ENCODE measurements at regions not wholly inside any gene's neighbourhood (a gene's known extent, or its start where the extent isn't known, plus 50 kb on each side); places are given as distances from the start of the nearest gene placed in this dataset.

DNA sequence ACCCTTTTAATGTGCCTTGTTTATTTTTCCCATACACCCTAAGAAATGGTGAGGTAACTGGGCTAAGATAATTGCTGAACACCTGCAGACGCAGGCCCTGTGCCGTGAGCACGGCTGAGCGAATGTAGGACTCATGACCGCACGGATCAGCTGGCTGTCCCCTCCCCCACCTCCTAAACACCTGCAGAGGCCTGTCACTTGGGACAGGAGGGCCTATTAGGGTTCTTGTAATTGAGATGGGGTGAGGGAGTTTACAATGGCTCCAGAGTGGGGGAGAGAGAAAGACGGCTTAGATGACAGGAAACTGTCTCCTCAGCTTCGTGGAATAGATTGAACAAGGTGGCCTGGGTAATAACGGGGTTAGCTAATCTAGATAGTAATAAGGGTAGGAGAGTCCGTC lies 291.7 kb upstream of the HABP2 start:
- no peak for DNase-seq

GRCh38 chr10:113261611-113262091 lies 291.2 kb upstream of the HABP2 start:
- no peak for DNase-seq

DNA sequence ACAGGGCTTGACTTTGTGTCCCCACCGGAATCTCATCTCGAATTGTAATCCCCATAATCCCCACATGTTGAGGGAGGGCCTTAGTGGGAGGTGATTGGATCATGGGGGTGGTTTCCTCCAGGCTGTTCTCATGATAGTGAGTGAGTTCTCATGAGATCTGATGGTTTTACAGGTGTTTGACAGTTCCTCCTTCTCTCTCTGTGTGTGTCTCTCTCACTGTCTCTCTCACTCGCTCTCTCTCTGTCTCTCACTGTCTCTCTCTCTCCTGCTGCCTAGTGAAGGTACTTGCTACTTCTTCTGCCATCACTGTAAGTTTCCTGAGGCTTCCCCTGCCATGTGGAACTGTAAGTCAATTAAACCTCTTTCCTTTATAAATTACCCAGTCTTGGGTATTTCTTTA lies 289.8 kb upstream of the HABP2 start:
- DNase-seq, result no peak

GRCh38 chr10:113264333-113265131 lies 288.3 kb upstream of the HABP2 start:
- DNase-seq, result no peak

DNA sequence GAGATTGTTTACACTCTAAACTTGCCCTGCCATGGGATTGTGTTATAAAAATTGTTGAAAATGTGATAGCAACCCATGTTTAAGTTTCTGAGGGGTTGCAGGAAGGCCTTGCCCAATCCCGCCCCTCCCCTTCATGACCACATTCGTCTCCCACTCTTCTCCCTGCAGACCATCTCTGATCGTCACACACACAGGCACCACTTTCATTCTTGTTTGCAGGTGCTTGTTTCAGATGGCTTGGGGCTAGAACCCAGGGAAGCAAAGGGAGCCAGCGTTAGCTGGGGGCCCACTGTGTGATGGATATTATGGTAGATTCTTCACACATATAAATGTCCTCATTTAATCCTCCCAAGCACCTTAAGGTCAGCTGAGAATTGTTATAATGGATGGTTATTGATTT lies 286.7 kb upstream of the HABP2 start:
- no peak for DNase-seq

DNA sequence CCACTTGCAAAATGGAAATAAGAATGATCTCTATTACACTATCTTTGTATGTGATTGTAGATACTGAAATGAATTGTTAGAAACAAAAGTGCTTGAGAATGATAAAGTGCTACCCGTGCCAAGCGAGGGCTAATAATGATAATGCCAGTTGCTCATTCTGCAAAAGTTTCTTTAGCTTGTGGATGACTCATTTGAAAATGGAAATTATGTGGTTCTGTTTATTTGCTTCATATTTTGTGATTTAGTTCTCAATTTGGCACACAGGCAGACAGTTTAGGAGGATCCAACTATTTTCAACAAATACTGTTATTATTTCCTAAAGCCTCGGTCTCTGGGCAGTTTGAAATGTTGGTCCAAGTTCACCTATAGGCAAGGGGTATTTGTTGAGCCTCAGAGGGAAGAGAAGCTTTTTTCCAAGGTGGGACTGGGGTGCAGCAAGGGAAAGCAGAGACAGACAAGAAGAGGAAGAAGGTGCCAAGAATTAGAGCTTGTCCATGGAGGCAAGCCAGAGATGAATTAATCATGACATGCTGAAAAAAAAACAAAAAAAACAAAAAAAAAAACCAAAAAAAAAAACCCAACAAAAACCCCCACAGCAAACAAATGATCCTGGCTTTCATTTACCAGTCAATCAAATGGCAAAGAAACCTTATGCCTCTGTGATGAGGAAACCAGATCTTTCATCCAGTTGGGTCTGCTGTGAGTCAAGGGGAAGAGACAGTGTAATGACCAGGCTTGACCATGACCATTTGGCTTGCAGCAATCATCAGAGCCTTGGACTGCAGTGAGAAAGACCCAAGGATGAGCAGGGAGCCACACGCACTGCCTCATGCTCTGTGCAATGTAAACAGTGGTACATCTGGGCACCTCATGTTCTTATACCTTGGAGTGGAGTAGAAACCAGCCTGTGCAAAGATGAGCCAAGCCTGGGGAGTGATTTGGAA lies 285.0 kb upstream of the HABP2 start:
- DNase-seq, result no peak

DNA sequence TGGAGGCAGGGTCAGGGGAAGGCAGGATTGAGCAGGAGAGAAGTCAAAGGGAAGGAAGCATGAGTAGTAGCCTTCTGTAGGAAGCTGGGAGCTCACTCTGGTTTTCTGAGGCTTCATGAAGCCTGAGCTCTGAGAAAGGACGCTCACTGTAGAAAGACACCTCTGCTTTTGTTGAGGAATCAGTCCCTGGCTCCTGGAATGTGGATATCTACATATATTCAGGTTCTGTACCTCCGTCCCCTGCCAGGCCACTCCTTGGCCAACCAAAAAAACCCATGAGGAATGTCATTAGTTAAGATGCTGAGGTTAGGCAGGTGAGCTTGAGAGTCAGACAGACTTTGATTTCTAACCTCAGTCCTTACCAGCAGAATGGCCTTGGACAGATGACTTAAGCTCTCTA lies 283.5 kb upstream of the HABP2 start:
- DNase-seq, result no peak

GRCh38 chr10:113272511-113272910 lies 280.3 kb upstream of the HABP2 start:
- no peak for DNase-seq

DNA sequence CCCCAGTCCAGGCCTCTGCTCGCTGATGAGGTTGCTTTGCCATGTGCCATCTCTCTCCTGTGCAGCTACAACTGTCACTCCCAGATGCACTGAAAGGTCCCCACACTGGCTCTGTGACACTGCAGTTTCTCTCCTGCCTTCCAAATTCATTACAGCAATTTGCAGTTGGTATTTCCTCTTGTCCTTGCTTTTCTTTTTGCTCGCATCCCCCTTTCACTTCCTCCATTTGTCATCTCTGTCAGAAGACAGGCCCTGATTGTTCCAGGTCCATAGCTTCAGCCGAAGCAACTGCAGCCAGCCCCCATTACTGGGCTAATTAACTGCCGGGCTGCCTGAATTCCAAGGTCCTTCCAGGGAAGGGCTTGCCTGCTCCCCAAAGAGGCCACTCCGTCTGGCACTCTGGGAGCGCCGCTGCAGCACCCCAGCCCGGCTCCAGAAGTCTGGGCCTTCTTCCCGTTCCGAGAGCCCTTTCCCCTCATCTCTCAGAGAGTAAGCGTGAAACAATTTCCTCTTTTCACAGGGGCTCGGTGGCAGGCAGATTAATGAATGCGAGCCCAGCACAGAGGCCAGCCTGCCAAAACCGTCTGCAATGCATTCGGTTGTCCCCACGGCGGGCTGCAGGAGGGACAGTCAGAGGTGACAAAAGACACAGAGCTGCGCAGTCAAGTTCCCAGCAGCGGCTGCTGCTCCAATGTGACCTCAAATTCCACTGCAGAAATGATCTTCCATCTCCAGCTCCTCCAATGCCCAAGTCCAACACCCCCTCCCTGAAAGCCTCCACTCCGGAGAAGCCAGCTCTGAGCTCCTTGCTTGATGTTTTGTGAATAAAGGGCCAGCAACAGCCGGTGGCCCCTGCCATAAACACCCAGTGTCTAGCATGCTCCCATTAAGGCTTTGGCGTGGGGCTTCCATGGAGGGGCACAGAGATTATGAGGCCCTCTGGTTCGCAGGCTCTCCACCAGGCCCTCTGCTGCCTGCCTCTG lies 279.4 kb upstream of the HABP2 start:
- DNase-seq, result no peak

GRCh38 chr10:113274176-113274829 lies 278.6 kb upstream of the HABP2 start:
- no peak for DNase-seq

DNA sequence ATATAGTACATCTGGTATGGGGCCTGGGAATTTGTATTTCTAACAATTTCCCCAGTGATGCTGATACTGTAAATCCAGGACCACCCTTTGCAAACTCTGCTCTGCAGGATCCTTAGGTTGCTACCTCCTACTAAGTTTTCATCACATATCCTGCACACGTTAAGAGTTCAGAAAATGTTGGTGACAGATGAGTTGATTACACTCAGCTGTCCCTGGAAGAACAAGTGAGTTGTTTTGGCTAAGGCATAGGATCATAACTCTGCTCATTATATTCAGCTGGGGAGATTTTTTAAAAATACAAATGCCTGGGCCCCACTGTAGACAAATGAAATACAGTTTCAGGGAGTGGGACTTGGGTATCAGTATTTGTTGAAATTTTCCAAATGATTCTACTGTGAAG lies 274.6 kb upstream of the HABP2 start:
- no peak for DNase-seq

GRCh38 chr10:113278664-113279063 lies 274.2 kb upstream of the HABP2 start:
- no peak for DNase-seq

DNA sequence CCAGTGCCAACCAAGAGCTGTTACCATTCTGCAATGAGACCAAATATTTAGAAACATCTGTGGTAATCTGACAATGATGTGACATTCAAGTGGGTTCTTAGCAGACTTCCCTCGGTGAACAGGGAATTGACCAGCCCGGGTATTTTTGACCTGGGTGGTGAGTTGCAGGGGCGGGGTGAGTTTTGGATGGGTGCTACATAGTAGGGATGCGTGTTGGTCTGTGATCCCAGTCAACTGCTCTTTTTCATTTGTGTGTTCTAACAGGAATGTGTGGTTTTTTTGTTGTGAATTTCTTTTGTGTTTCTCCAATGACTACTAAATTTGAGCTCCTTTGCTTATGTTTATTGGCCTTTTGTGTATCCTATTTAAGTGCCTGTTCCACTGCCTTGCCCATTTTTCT lies 273.6 kb upstream of the HABP2 start:
- no peak for DNase-seq

DNA sequence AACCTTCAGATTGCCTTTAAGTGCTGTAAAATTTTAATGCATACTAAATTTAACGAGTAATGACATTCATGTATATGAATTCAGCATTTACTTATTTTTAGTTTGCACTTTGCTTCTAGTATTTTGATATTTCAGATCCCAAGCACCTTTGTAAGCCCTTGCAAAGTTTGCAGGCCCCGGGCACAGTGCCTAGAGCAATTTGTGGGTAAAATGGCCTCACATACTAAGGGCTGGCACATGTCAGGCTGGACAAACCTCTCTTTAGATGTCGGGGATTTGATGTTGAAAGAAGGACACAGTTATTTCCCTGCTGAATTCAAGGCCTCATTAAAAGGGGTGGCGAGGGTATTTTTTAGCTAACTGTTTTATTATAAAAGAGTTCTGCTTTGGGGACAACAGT lies 270.3 kb upstream of the HABP2 start:
- no peak for DNase-seq

DNA sequence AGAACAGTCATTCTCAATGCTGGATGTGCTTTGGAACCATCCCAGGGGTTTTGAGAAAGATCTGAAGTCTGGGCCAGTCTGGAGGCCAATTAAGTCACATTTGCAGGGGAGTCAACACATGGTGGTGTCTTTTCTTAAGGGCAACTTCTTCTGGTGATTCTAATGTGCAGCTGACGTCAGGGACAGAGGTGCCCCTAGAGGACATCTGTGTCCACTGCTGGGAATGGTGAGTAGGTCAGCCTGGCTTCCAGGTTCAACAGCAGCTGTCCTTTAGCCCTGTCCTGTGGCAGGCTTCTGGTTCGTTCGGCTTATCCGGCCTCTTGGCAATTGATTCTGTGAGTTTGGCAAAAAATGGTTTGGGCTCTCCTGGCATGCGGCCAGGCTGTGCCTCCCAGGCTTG lies 269.7 kb upstream of the HABP2 start:
- no peak for DNase-seq

- no peak for DNase-seq
These were observed 268.2 kb upstream of the HABP2 start for GRCh38 chr10:113284635-113285034.

GRCh38 chr10:113285305-113285704 lies 267.5 kb upstream of the HABP2 start:
- no peak for DNase-seq

DNA sequence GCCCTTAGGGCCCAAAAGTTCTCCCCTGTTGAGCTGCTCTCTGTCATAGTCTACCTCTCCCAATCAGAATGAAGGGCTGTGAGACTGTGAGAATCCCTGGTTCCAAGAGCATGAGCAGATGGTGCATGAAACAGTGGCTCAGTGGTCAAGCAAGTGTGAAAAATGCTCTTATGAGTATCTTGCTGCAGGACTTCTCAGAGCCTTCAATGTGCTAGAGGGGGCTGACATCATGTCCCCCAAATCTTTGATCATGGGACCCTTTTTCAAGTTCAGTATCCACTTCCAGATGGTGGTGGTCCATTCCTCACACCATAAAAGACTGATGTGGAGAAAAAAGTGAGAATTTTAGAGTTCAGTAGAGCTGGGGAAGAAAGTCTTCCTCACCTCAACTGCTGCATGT lies 265.3 kb upstream of the HABP2 start:
- DNase-seq, result no peak

DNA sequence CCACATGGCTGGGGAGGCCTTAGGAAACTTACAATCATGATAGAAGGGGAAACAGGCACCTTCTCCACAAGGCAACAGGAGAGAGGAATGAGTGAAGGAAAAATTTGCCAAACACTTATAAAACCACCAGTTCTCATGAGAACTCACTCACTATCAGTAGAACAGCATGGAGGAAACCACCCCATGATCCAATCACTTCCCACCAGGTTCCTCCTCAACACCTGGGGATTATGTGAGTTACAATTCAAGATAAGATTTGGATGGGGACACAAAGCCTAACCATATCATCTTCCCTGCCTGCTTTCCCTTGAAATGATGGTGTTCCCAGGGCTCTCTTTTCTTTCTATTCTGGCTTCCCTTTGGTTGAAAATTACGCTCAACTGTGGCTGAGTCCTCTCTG lies 262.7 kb upstream of the HABP2 start:
- no peak for DNase-seq

GRCh38 chr10:113291413-113291812 lies 261.4 kb upstream of the HABP2 start:
- DNase-seq, result no peak

DNA sequence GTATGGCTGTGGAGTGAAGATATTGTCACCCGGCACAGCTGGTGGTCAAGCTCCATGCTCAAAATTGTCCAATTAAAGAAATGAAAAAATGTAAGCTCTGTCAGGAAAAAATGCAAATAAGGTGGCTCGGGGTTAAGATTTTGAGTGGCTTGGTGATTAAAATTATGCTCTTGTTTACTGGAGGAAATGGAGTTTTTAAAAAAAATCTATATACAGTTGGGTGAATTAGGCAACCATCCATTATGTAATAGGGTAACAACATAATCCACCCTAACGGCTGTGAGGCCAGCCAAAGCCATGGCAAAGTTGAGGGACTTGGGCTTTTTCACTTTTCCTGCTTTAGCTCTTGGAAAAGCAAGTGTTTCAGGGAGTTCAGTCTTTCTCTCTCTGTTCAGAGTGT lies 260.8 kb upstream of the HABP2 start:
- no peak for DNase-seq

DNA sequence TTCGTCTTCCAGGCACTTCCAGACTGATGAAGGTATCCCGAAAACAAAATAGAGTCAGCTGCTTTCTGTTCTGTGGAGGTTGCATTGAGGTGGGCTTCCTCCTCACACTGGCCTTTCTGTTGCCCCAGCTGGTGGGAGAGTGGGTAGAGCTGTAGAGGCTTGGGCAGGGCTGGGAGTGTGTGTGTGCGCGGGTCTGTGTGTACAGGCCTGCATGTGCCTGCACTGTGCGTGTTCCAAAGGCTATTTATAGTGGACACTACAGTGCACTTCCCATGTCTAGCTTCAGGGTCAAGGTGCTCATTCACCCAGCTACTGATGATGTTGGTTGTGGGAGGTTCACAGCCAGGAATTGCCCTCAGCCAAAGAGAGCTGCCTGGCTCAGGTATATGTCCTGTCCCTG lies 260.1 kb upstream of the HABP2 start:
- DNase-seq, result no peak
